ENCODE measurements at regions not wholly inside any gene's neighbourhood (a gene's known extent, or its start where the extent isn't known, plus 50 kb on each side); places are given as distances from the start of the nearest gene placed in this dataset.

DNA sequence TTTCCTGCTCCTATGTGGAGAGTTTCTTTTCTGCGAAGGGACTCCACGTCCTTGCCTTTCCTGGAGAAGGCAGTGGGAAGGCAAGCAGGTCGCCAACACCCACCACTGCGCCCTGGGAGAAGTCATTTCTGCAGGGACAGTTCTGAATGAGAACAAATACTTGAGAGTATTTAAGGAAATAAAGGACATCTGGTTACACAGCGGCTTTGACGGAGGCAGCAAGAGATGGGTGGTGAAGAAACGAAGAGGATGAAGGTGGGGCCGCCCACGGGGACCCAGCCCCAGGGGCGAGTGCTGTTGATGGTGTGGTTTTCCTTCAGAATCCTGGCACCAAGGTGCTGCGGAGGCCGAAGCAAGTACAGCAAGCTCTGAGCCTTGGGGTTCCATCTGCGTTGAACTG lies 75.5 kb downstream of the PSMG1 start:
- TF ChIP-seq, protein P1, sequence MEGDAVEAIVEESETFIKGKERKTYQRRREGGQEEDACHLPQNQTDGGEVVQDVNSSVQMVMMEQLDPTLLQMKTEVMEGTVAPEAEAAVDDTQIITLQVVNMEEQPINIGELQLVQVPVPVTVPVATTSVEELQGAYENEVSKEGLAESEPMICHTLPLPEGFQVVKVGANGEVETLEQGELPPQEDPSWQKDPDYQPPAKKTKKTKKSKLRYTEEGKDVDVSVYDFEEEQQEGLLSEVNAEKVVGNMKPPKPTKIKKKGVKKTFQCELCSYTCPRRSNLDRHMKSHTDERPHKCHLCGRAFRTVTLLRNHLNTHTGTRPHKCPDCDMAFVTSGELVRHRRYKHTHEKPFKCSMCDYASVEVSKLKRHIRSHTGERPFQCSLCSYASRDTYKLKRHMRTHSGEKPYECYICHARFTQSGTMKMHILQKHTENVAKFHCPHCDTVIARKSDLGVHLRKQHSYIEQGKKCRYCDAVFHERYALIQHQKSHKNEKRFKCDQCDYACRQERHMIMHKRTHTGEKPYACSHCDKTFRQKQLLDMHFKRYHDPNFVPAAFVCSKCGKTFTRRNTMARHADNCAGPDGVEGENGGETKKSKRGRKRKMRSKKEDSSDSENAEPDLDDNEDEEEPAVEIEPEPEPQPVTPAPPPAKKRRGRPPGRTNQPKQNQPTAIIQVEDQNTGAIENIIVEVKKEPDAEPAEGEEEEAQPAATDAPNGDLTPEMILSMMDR (conservative IDR thresholded peaks at IDR 0.05; ENCODE audit: low read depth, low read length) = no peak
- TF ChIP-seq EZH2 (IDR thresholded peaks at IDR 0.05; ENCODE audit: low read length, unreplicated experiment) = no peak
- TF ChIP-seq EZH2phosphoT487 (IDR thresholded peaks at IDR 0.05; ENCODE audit: borderline replicate concordance, low read length) = no peak
